C4-2B (cell line): ENCODE measurements at regions not wholly inside any gene's neighbourhood (a gene's known extent, or its start where the extent isn't known, plus 50 kb on each side); places are given as distances from the start of the nearest gene placed in this dataset.
"Not testable (repeated sequence)": the region's sequence is repeated elsewhere in the genome, so short reads cannot be mapped to it uniquely, and the experiment has no call there.

ENCODE experiments used
- H3K27ac ChIP-seq: fragments of 450-650 bp; 2 replicates; pipeline ENCODE4 v1.5.1; 2017
- ZFX ChIP-seq: fragments of 450-650 bp; IDR thresholded peaks from 2 replicates; pipeline ENCODE4 v1.6.1; 2017
- TF ChIP-seq, protein P1 (sequence below): fragments of 450-650 bp; conservative IDR thresholded peaks from 2 replicates; pipeline ENCODE4 v1.5.1; 2017; ENCODE audit warnings: mild to moderate bottlenecking

DNA sequence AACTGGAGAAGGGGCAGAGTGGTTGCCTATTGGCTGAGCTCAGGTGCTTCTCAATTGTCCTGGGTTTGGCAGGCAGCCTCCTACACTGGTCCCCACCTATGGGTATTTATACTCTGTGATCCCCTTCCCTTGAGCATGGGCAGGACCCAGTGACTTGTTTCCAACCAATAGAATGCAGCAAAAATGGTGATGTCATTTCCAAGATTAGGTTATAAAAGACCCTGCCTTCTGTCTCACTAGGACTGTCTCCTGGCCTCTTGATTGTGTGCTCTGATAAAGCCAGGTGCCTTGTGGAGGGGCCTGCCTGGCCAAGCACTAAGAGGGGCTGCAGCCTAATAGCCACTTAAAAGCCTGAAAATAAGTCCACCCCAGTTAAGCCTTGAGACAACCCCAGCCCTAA lies 76.1 kb downstream of the MSX2 start:
- TF ChIP-seq, protein P1, sequence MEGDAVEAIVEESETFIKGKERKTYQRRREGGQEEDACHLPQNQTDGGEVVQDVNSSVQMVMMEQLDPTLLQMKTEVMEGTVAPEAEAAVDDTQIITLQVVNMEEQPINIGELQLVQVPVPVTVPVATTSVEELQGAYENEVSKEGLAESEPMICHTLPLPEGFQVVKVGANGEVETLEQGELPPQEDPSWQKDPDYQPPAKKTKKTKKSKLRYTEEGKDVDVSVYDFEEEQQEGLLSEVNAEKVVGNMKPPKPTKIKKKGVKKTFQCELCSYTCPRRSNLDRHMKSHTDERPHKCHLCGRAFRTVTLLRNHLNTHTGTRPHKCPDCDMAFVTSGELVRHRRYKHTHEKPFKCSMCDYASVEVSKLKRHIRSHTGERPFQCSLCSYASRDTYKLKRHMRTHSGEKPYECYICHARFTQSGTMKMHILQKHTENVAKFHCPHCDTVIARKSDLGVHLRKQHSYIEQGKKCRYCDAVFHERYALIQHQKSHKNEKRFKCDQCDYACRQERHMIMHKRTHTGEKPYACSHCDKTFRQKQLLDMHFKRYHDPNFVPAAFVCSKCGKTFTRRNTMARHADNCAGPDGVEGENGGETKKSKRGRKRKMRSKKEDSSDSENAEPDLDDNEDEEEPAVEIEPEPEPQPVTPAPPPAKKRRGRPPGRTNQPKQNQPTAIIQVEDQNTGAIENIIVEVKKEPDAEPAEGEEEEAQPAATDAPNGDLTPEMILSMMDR = no peak
- TF ChIP-seq ZFX = no peak
- no peak overlapping the region for H3K27ac ChIP-seq

DNA sequence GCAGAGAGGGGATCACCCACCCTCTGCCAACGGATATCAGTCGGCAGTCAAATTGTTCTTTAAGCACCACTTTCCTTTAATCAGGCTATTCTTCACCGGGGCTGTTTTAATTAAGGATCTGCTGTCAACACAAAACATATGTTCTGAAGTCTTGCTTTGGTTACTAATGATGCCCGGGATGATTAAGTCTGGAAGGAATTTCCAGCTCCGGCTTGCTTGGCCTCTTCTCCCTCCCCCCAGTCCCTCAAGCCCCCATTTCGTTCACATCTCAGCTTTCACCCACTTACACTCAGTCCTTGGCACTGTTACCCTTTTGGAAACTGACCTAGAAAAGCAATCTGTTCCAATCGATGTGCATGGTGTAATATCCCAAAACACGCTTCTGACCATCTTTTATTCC lies 74.7 kb downstream of the MSX2 start:
- no peak for TF ChIP-seq ZFX
- TF ChIP-seq, protein P1 = no peak
- no peak overlapping the region for H3K27ac ChIP-seq

DNA sequence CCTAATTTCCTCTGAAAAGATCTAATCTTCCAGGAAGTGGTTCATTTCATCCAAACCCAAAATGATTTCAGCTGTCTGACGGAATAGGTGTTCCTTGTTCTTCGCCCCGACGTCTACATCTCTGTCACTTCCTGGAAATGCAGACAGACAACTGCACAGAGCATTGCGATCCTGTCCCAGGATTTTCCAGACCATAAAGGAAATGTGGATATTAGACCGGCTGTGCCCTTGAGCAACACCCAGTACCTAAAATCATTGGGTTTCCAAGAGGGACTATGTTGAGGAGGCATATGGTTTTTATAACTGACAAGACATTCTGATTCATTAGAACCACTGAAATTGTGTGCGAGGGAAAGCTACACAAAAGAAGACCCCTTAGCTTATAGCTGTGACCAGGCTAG lies 74.2 kb downstream of the MSX2 start:
- TF ChIP-seq ZFX = no peak
- TF ChIP-seq, protein P1 = no peak

DNA sequence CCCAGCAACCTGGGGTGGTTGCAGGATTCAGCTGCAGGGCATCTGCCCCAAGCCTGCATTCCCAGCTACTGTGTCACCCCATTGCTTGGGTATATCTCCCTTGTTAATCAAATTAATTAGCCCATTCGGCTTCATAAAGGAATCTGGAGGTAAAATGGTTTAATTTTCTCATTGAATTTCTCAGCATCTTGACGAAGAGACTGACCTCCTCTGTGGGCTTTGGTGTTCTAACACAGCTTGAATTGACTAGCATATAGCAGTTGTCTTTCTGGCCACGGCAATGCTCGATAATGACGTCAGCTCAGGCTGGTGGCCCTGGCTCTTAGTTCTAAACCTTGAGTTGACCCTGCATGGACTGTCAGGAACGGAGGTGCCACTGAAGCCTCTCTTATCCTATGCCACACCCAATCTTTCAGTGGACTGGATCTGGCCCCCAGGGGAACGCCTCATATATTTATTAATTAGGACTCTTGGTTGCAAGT lies 72.4 kb downstream of the MSX2 start:
- no peak overlapping the region for H3K27ac ChIP-seq
- TF ChIP-seq ZFX = no peak
- TF ChIP-seq, protein P1 = no peak

More for the DNA sequence above, 74.2 kb downstream of the MSX2 start:
- H3K27ac ChIP-seq = no peak overlapping the region

DNA sequence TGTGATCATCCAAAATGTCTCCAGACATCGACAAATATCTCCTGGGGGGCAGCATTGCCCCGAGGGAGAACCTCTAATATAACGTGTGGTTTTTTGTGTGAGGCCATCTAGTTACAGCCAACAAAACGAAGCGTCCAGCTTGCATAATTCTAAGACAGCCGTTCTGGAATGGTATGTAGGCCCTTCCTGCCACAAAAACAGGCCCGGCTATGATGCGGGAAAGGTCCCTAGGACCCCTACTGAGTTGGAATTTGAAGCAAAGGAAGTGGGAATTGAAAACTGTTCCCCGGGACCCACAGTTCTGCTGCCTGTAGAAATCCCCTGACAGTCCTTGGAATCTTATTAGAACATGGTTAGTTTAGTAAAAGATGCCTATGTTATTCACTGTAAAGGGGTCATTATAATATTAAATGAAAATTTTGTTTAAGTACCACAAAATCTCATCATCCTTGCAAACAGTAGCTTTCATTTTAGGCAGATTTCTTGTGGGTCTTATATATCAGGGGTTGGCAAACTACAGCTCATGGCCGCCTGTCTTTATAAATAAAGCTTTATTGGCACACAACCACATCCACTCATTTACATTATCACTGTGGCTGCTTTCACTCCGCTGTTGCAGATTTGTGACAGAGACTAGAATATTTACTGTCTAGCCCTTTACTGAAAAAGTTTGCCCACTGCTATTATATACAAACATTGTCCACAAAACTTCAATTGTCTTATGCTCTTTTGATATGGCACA lies 70.7 kb downstream of the MSX2 start:
- no peak for TF ChIP-seq ZFX
- TF ChIP-seq, protein P1 = no peak
- no peak overlapping the region for H3K27ac ChIP-seq

DNA sequence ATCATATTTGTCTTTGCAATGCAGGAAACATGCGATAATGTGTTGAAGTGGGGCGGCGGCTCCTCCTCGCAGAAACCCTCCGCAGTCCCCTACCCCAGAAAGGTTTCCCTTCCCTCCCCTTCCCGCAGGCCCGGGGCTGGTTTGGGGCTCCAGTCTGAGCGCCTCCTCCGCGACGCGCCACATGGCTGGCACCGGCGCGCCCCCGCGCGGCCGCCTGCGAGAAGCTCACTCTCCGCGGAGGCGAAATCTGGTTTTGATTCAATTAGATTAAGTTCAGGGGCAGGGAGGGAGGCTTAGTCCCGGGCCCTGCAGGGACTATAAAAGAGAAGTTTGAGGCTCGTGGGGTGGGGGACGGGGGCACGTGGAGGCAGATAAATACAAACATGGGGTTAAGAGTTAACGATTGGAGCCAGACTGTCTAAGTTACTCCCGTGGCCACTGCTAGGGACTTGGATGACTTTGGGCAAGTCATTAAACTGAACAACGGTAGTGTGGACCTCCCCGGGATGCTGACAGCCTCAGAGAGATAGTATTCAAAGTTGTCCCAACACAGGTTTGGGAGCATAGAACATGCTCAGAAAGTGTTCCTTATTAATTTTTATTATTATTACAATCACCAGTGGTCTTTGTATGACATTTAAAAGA lies 69.4 kb downstream of the MSX2 start:
- no peak for TF ChIP-seq ZFX
- TF ChIP-seq, protein P1 = peak; percentile 98
- no peak overlapping the region for H3K27ac ChIP-seq

DNA sequence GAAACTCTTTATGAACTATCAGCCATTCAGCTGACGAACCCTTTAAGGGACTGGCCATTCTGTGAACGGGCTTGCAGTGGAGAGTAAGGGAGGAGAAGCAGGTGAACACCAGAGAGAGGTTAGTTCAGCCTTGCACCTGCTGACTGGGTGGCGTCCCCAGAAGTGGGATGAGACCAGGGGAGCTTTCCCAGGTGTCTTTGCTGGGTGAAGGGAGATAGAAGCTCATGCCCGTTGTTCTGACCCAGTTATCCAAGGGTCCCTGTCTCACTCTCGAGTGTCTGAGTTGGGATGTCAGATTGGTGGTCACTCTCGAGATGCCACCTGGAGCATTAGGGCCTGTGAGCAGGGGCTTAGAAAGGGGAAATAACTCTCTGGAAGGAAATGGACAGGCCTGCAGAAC lies 68.7 kb downstream of the MSX2 start:
- TF ChIP-seq ZFX = no peak
- TF ChIP-seq, protein P1 = no peak
- H3K27ac ChIP-seq = no peak overlapping the region

DNA sequence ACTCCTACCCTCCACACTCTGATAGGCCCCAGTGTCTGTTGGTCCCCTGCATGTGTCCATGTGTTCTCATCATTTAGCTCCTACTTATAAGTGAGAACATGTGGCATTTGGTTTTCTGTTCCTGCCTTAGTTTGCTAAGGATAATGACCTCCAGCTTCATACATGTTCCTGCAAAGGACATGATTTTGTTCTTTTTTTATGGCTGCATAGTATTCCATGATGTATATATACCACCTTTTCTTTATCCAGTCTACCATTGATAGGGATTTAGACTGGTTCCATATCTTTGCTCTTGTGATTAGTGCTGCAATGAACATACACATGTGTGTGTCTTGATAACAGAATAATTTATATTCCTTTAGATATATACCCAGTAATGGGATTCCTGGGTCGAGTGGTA lies 67.9 kb downstream of the MSX2 start:
- H3K27ac ChIP-seq = not testable (repeated sequence)
